GM23338 (cell line): ENCODE measurements at regions not wholly inside any gene's neighbourhood (a gene's known extent, or its start where the extent isn't known, plus 50 kb on each side); places are given as distances from the start of the nearest gene placed in this dataset.

Experiments used
- CREB1 ChIP-seq: fragments of 250-450 bp; sonication (Bioruptor Pico); IDR thresholded peaks from 2 replicates; pipeline ENCODE4 v1.5.0; 2020; ENCODE audit warnings: low read depth, mild to moderate bottlenecking, moderate library complexity
- CTCF ChIP-seq, 2 experiments: fragments of 200-600 bp in 1 of 2; sonication (generic) in 1 of 2; conservative IDR thresholded peaks; 2 replicates each; pipeline versions ENCODE4 v1.5.1 to v1.6.1; 2016 to 2017; ENCODE audit warnings: antibody characterized with exemption in 2 of 2, low read depth in 2 of 2, mild to moderate bottlenecking in 2 of 2, moderate library complexity in 1 of 2
- ETS1 ChIP-seq: IDR thresholded peaks from 2 replicates; pipeline ENCODE4 v1.6.1; 2016; ENCODE audit warnings: antibody characterized with exemption
- EZH2 ChIP-seq: fragments of 200-600 bp; sonication (generic); IDR thresholded peaks from one replicate; pipeline ENCODE4 v1.8.0; 2017; ENCODE audit warnings: antibody characterized with exemption, mild to moderate bottlenecking, low read depth; ENCODE audit not compliant: unreplicated experiment
- EZH2phosphoT487 ChIP-seq: fragments of 200-600 bp; sonication (generic); IDR thresholded peaks from one replicate; pipeline ENCODE4 v1.8.1; 2018; ENCODE audit warnings: antibody characterized with exemption; ENCODE audit not compliant: unreplicated experiment
- JUNB ChIP-seq: IDR thresholded peaks from one replicate; pipeline ENCODE4 v1.6.1; 2016; ENCODE audit warnings: antibody characterized with exemption; ENCODE audit not compliant: unreplicated experiment
- POLR2AphosphoS5 ChIP-seq: IDR thresholded peaks from 2 replicates; pipeline ENCODE4 v1.6.1; 2016; ENCODE audit warnings: antibody characterized with exemption, low read depth
- ZNF114 ChIP-seq: fragments of 250-450 bp; sonication (Bioruptor Pico); IDR thresholded peaks from 2 replicates; pipeline ENCODE4 v1.5.0; 2020; ENCODE audit warnings: mild to moderate bottlenecking, moderate library complexity
- TF ChIP-seq, protein P1 (sequence below): IDR thresholded peaks from one replicate; pipeline ENCODE4 v1.6.1; 2018; ENCODE audit warnings: antibody characterized with exemption; ENCODE audit not compliant: unreplicated experiment

DNA sequence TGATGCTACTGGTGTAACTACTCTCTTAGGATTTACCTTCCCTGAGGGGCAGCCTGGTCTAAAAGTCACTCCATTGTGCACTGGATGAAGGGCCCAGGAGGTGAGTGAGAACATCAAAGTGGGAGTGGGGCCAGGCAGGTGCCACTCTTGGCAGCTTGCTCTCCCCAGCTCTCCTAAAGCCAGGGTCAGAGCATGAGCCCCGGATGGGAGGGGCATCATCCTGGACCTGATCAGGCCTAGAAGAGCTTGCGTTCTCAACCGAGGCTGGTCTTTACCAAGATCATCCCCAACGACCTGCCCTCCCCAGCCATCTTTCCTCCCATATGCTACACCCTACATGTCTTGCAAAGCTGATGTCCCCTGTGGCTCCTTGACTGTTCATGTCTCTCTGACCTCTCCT, 87.1 kb downstream of the AIPL1 start:
- TF ChIP-seq CTCF (conservative IDR thresholded peaks at IDR 0.05; ENCODE audit: low read depth in 2 of 2) (no peak), ZNF114 (no peak), EZH2phosphoT487 (no peak), EZH2 (no peak), POLR2AphosphoS5 (no peak), JUNB (no peak), CREB1 (no peak), ETS1 (no peak)
- TF ChIP-seq, protein P1, sequence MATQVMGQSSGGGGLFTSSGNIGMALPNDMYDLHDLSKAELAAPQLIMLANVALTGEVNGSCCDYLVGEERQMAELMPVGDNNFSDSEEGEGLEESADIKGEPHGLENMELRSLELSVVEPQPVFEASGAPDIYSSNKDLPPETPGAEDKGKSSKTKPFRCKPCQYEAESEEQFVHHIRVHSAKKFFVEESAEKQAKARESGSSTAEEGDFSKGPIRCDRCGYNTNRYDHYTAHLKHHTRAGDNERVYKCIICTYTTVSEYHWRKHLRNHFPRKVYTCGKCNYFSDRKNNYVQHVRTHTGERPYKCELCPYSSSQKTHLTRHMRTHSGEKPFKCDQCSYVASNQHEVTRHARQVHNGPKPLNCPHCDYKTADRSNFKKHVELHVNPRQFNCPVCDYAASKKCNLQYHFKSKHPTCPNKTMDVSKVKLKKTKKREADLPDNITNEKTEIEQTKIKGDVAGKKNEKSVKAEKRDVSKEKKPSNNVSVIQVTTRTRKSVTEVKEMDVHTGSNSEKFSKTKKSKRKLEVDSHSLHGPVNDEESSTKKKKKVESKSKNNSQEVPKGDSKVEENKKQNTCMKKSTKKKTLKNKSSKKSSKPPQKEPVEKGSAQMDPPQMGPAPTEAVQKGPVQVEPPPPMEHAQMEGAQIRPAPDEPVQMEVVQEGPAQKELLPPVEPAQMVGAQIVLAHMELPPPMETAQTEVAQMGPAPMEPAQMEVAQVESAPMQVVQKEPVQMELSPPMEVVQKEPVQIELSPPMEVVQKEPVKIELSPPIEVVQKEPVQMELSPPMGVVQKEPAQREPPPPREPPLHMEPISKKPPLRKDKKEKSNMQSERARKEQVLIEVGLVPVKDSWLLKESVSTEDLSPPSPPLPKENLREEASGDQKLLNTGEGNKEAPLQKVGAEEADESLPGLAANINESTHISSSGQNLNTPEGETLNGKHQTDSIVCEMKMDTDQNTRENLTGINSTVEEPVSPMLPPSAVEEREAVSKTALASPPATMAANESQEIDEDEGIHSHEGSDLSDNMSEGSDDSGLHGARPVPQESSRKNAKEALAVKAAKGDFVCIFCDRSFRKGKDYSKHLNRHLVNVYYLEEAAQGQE: no peak
